GM19468 (cell line): ENCODE measurements at regions not wholly inside any gene's neighbourhood (a gene's known extent, or its start where the extent isn't known, plus 50 kb on each side); places are given as distances from the start of the nearest gene placed in this dataset.
A peak's percentile ranks its signal among the peaks of the same experiment; 100 is the strongest.

Source experiments
- ATAC-seq: cut with Tn5 transposase; IDR thresholded peaks from one replicate; pipeline ENCODE4 v1.9.1; 2021; ENCODE audit warnings: mild to moderate bottlenecking, moderate library complexity, moderate number of reproducible peaks; ENCODE audit not compliant: unreplicated experiment; ENCODE audit errors: extremely low read depth

GRCh38 chr4:100130964-100131363 is 59.3 kb downstream of the DDIT4L start:
- ATAC-seq, result no peak

- ATAC-seq, result no peak
Measured at GRCh38 chr4:100130491-100130890, 59.8 kb downstream of the DDIT4L start.

GRCh38 chr4:100129774-100130173 is 60.5 kb downstream of the DDIT4L start:
- no peak for ATAC-seq

- no peak for ATAC-seq
Measured at GRCh38 chr4:100128338-100128737, 61.9 kb downstream of the DDIT4L start.

- ATAC-seq, result no peak
Measured at GRCh38 chr4:100124715-100125114, 65.6 kb downstream of the DDIT4L start.

- ATAC-seq, result no peak
Measured at GRCh38 chr4:100118181-100118580, 72.1 kb downstream of the DDIT4L start.

- ATAC-seq, result no peak
Measured at GRCh38 chr4:100117750-100118149, 72.5 kb downstream of the DDIT4L start.

- no peak for ATAC-seq
Measured at GRCh38 chr4:100114909-100115308, 75.4 kb downstream of the DDIT4L start.

- ATAC-seq, result no peak
Measured at GRCh38 chr4:100113732-100114131, 76.5 kb downstream of the DDIT4L start.

GRCh38 chr4:100113096-100113495 is 77.2 kb downstream of the DDIT4L start:
- no peak for ATAC-seq

GRCh38 chr4:100109921-100110320 is 80.3 kb downstream of the DDIT4L start:
- no peak for ATAC-seq

GRCh38 chr4:100108869-100109268 is 81.4 kb downstream of the DDIT4L start:
- ATAC-seq, result no peak

GRCh38 chr4:100106982-100107381 is 83.3 kb downstream of the DDIT4L start:
- peak; percentile 99 for ATAC-seq

- no peak for ATAC-seq
Measured at GRCh38 chr4:100103671-100104070, 86.6 kb downstream of the DDIT4L start.

GRCh38 chr4:100100985-100101384 is 89.3 kb downstream of the DDIT4L start:
- no peak for ATAC-seq

- ATAC-seq, result no peak
Measured at GRCh38 chr4:100099746-100100145, 90.5 kb downstream of the DDIT4L start.

- ATAC-seq, result no peak
Measured at GRCh38 chr4:100098681-100099080, 91.6 kb downstream of the DDIT4L start.

GRCh38 chr4:100098011-100098545 is 92.2 kb downstream of the DDIT4L start:
- no peak for ATAC-seq

- peak; percentile 91 for ATAC-seq
Measured at GRCh38 chr4:100095729-100096595, 94.3 kb downstream of the DDIT4L start.

GRCh38 chr4:100093091-100093866 is 97.0 kb downstream of the DDIT4L start:
- ATAC-seq, result peak; percentile 61

- ATAC-seq, result no peak
Measured at GRCh38 chr4:100087743-100088142, 102.5 kb downstream of the DDIT4L start.
